ENCODE measurements at regions not wholly inside any gene's neighbourhood (a gene's known extent, or its start where the extent isn't known, plus 50 kb on each side); places are given as distances from the start of the nearest gene placed in this dataset.
"Not testable (repeated sequence)": the region's sequence is repeated elsewhere in the genome, so short reads cannot be mapped to it uniquely, and the experiment has no call there.

GRCh38 chr7:156369929-156370328, 270.6 kb upstream of the RNF32 start:
- TF ChIP-seq CTCF (IDR thresholded peaks at IDR 0.05; ENCODE audit: insufficient read depth, low read length, poor library complexity, severe bottlenecking); EZH2phosphoT487 (conservative IDR thresholded peaks at IDR 0.05; ENCODE audit: low read length): not testable (repeated sequence)
